Neural crest cell (in vitro differentiated cells): ENCODE measurements at regions not wholly inside any gene's neighbourhood (a gene's known extent, or its start where the extent isn't known, plus 50 kb on each side); places are given as distances from the start of the nearest gene placed in this dataset.

ENCODE experiments used
- DNase-seq: peaks from one replicate; pipeline ENCODE4 v3.0.0; 2021; ENCODE audit warnings: low read depth, mixed read lengths, low spot score
- H3K27ac Mint-ChIP-seq: one replicate; pipeline ENCODE4 v1.8.0; 2021; ENCODE audit warnings: mild to moderate bottlenecking, mixed read lengths; ENCODE audit not compliant: unreplicated experiment
- H3K27me3 Mint-ChIP-seq: 2 replicates; pipeline ENCODE4 v1.8.0; 2021; ENCODE audit warnings: low read depth, mild to moderate bottlenecking, mixed read lengths
- H3K36me3 Mint-ChIP-seq: 2 replicates; pipeline ENCODE4 v1.8.0; 2021; ENCODE audit warnings: low read depth, mild to moderate bottlenecking, mixed read lengths
- H3K4me1 Mint-ChIP-seq: 2 replicates; pipeline ENCODE4 v1.8.0; 2021; ENCODE audit warnings: mixed read lengths
- H3K4me3 Mint-ChIP-seq: one replicate; pipeline ENCODE4 v1.8.0; 2021; ENCODE audit warnings: mild to moderate bottlenecking, mixed read lengths
- H3K9me3 Mint-ChIP-seq: 2 replicates; pipeline ENCODE4 v1.8.0; 2021; ENCODE audit warnings: mixed read lengths
- CTCF ChIP-seq: fragments of 200-600 bp; sonication (generic); conservative IDR thresholded peaks from 2 replicates; pipeline ENCODE4 v1.5.0; 2021; ENCODE audit warnings: antibody characterized with exemption, mild to moderate bottlenecking

- H3K4me3 Mint-ChIP-seq: no peak overlapping the region
- no peaks in the 10 kb centered on the region for H3K27me3 Mint-ChIP-seq
- no peak for DNase-seq
- TF ChIP-seq CTCF: no peak
- peaks cover 31% of the 10 kb centered on the region for H3K4me1 Mint-ChIP-seq
- no peak overlapping the region for H3K27ac Mint-ChIP-seq
- H3K9me3 Mint-ChIP-seq: no peaks in the 10 kb centered on the region
- H3K36me3 Mint-ChIP-seq: no peaks in the 10 kb centered on the region
Observed at GRCh38 chr3:182385356-182385755, 407.9 kb upstream of the ATP11B start.

GRCh38 chr3:182388506-182388905, 404.8 kb upstream of the ATP11B start:
- Mint-ChIP-seq H3K27me3 (no peaks in the 10 kb centered on the region), H3K9me3 (no peaks in the 10 kb centered on the region), H3K36me3 (no peaks in the 10 kb centered on the region), H3K4me1 (peaks cover 26% of the 10 kb centered on the region), H3K4me3 (no peak overlapping the region), H3K27ac (no peak overlapping the region)
- TF ChIP-seq CTCF: no peak
- DNase-seq: no peak

- no peak for TF ChIP-seq CTCF
- Mint-ChIP-seq H3K9me3 (no peaks in the 10 kb centered on the region), H3K36me3 (no peaks in the 10 kb centered on the region), H3K27me3 (no peaks in the 10 kb centered on the region), H3K4me1 (peaks cover 18% of the 10 kb centered on the region), H3K27ac (no peak overlapping the region), H3K4me3 (no peak overlapping the region)
- DNase-seq: no peak
Observed at GRCh38 chr3:182389071-182389815, 404.1 kb upstream of the ATP11B start.

GRCh38 chr3:182390421-182390820, 402.9 kb upstream of the ATP11B start:
- no peak for TF ChIP-seq CTCF
- Mint-ChIP-seq H3K36me3 (no peaks in the 10 kb centered on the region), H3K9me3 (no peaks in the 10 kb centered on the region), H3K27ac (peak overlapping the region; percentile 36), H3K4me1 (peaks cover 11% of the 10 kb centered on the region), H3K27me3 (no peaks in the 10 kb centered on the region), H3K4me3 (no peak overlapping the region)
- no peak for DNase-seq

- peak; percentile 40 for TF ChIP-seq CTCF
- no peak overlapping the region for H3K27ac Mint-ChIP-seq
- H3K4me3 Mint-ChIP-seq: no peak overlapping the region
- no peaks in the 10 kb centered on the region for H3K36me3 Mint-ChIP-seq
- no peak for DNase-seq
- no peaks in the 10 kb centered on the region for H3K27me3 Mint-ChIP-seq
- H3K4me1 Mint-ChIP-seq: no peaks in the 10 kb centered on the region
- H3K9me3 Mint-ChIP-seq: no peaks in the 10 kb centered on the region
Observed at GRCh38 chr3:182392182-182392937, 400.9 kb upstream of the ATP11B start.
